Ovary (tissue), 3 donors: ENCODE measurements at regions not wholly inside any gene's neighbourhood (a gene's known extent, or its start where the extent isn't known, plus 50 kb on each side); places are given as distances from the start of the nearest gene placed in this dataset.

Experiments used
- POLR2A ChIP-seq: fragments of 450-650 bp; IDR thresholded peaks from one replicate; pipeline ENCODE4 v1.6.1; 2017; ENCODE audit warnings: antibody characterized with exemption, mild to moderate bottlenecking, moderate library complexity
- TF ChIP-seq, protein P1 (sequence below), 3 donors: fragments of 450-650 bp in 2 of 3; fragments of 200-600 bp in 1 of 3; IDR thresholded peaks; one replicate each; pipeline versions ENCODE4 v1.5.1 to v1.8.0; 2016 to 2022; ENCODE audit warnings: antibody characterized with exemption in 3 of 3, mild to moderate bottlenecking in 1 of 3
- donor health status: DM: no; HTN: no; CAD: no.

- TF ChIP-seq POLR2A = no peak
- TF ChIP-seq, protein P1, sequence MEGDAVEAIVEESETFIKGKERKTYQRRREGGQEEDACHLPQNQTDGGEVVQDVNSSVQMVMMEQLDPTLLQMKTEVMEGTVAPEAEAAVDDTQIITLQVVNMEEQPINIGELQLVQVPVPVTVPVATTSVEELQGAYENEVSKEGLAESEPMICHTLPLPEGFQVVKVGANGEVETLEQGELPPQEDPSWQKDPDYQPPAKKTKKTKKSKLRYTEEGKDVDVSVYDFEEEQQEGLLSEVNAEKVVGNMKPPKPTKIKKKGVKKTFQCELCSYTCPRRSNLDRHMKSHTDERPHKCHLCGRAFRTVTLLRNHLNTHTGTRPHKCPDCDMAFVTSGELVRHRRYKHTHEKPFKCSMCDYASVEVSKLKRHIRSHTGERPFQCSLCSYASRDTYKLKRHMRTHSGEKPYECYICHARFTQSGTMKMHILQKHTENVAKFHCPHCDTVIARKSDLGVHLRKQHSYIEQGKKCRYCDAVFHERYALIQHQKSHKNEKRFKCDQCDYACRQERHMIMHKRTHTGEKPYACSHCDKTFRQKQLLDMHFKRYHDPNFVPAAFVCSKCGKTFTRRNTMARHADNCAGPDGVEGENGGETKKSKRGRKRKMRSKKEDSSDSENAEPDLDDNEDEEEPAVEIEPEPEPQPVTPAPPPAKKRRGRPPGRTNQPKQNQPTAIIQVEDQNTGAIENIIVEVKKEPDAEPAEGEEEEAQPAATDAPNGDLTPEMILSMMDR (IDR thresholded peaks at IDR 0.05) = no peak
Measured at GRCh38 chr4:131989576-131989975, 1159.5 kb upstream of the PCDH10 start.
